AG04450 (cell line): ENCODE measurements at regions not wholly inside any gene's neighbourhood (a gene's known extent, or its start where the extent isn't known, plus 50 kb on each side); places are given as distances from the start of the nearest gene placed in this dataset.

Experiments
- CTCF ChIA-PET: fragments of 300-600, 350-600 bp; formaldehyde crosslinking; extraction: SDS; loops from one replicate; lab custom pipeline; 2022; ENCODE audit warnings: antibody characterized with exemption, inconsistent platforms; lab: Charles Lee
- POLR2A ChIA-PET: fragments of 350-600 bp; formaldehyde crosslinking; extraction: SDS; loops from one replicate; lab custom pipeline; 2021; ENCODE audit warnings: antibody characterized with exemption, inconsistent platforms; lab: Yijun Ruan, JAX
- DNase-seq: peaks from one replicate; pipeline ENCODE4 v3.0.0-alpha.2; 2011; ENCODE audit warnings: low read depth, low spot score
- H3K27ac ChIP-seq: one replicate; pipeline ENCODE4 v1.5.1; 2012; ENCODE audit warnings: low read depth, low read length, control low read depth
- H3K27me3 ChIP-seq: one replicate; pipeline ENCODE4 v1.6.0; 2012; ENCODE audit warnings: low read length; ENCODE audit not compliant: control insufficient read depth, insufficient read depth
- H3K4me3 ChIP-seq: 2 replicates; pipeline ENCODE4 v1.5.1; 2011; ENCODE audit warnings: mild to moderate bottlenecking, low read depth, low read length, control low read depth
- H3K9me3 ChIP-seq: 2 replicates; pipeline ENCODE4 v1.5.1; 2012; ENCODE audit warnings: low read length; ENCODE audit not compliant: control insufficient read depth, insufficient read depth
- CTCF ChIP-seq: IDR thresholded peaks from 2 replicates; pipeline ENCODE4 v1.5.1; 2011; ENCODE audit warnings: low read depth, low read length, control low read depth, inconsistent platforms

- no peak for TF ChIP-seq CTCF
- H3K27me3 ChIP-seq = no peaks in the 10 kb centered on the region
- ChIA-PET POLR2A (no interaction called here), CTCF (no interaction called here)
- H3K27ac ChIP-seq = no peak overlapping the region
- H3K4me3 ChIP-seq = no peak overlapping the region
- peaks cover 4% of the 10 kb centered on the region; the same call in 1 of the 2 replicates for H3K9me3 ChIP-seq
- DNase-seq = no peak
These were observed 118.6 kb upstream of the CDC42EP3 start for GRCh38 chr2:37790019-37790418.

- Histone ChIP-seq H3K27ac (no peak overlapping the region), H3K9me3 (peaks cover 4% of the 10 kb centered on the region; the same call in 1 of the 2 replicates), H3K27me3 (no peaks in the 10 kb centered on the region), H3K4me3 (no peak overlapping the region)
- no peak for DNase-seq
- POLR2A ChIA-PET = no interaction called here
- no peak for TF ChIP-seq CTCF
- CTCF ChIA-PET = no interaction called here
These were observed 119.0 kb upstream of the CDC42EP3 start for GRCh38 chr2:37790462-37790861.

- POLR2A ChIA-PET = interaction anchor here (0.8 kb wide), 1 partner anchor 50 kb away, joined by 3 read pairs; no protein-coding TSS in a partner anchor
- TF ChIP-seq CTCF = no peak
- no peaks in the 10 kb centered on the region for H3K27me3 ChIP-seq
- peaks cover 2% of the 10 kb centered on the region; the same call in 1 of the 2 replicates for H3K9me3 ChIP-seq
- no peak for DNase-seq
- no peak overlapping the region for H3K4me3 ChIP-seq
- CTCF ChIA-PET = interaction anchor here (0.9 kb wide), 1 partner anchor 85 kb away, joined by 3 read pairs; no protein-coding TSS in a partner anchor
- no peak overlapping the region for H3K27ac ChIP-seq
These were observed 120.9 kb upstream of the CDC42EP3 start for GRCh38 chr2:37792366-37792765.

DNA sequence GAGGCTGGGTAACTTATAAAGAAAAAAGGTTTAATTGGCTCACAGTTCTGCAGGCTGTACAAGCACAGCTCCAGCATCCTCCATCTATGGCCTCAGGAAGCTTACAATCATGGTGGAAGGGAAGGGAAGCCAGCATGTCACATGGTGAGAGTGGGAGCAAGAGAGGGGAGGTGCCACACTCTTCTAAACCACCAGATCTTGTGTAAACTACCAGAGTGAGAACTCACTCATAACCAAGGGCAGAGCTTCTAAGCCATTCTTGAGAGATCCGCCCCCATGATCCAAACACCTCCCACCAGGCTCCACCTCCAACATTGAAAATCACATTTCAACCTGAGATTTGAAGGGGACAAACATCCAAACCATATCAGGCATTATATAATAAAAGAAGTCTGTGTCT lies 121.6 kb upstream of the CDC42EP3 start:
- no peaks in the 10 kb centered on the region for H3K9me3 ChIP-seq
- CTCF ChIA-PET = interaction anchor here (0.9 kb wide), 1 partner anchor 84 kb away, joined by 3 read pairs; no protein-coding TSS in a partner anchor
- DNase-seq = no peak
- no peak overlapping the region for H3K27ac ChIP-seq
- H3K4me3 ChIP-seq = no peak overlapping the region
- POLR2A ChIA-PET = no interaction called here
- no peaks in the 10 kb centered on the region for H3K27me3 ChIP-seq
- no peak for TF ChIP-seq CTCF

DNA sequence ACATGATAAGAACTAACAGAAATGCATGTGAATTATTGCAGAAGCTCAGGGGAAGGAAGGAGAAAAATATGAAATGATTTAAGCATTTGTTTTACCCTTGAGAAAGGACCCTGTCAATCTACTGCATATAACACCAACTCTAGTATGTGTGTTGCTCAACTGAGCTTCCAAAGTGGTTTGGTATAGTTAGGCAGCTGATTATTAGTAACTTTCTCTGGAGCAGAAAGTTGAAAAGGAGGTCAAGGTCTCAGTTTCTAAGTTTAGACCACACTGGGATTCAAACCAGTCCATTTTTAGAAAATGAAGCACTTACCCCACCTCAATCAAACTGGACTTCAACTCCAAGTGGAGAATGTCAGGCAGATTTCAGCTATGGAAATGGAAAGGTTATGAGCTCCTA lies 123.3 kb upstream of the CDC42EP3 start:
- Histone ChIP-seq H3K27me3 (no peaks in the 10 kb centered on the region), H3K4me3 (no peak overlapping the region), H3K27ac (peak overlapping the region; percentile 58), H3K9me3 (no peaks in the 10 kb centered on the region)
- ChIA-PET CTCF (interaction anchor here (0.6 to 1.8 kb wide), 3 partner anchors 82 to 399 kb away, joined by 4 to 7 read pairs (median 6); no protein-coding TSS in a partner anchor), POLR2A (no interaction called here)
- DNase-seq = no peak
- TF ChIP-seq CTCF = no peak
